Stimulated activated naive CD8-positive, alpha-beta T cell treated with anti-CD3 and anti-CD28 coated beads, Interleukin-15, amount 100 ng/mL, for 72 hours (primary cell): ENCODE measurements at regions not wholly inside any gene's neighbourhood (a gene's known extent, or its start where the extent isn't known, plus 50 kb on each side); places are given as distances from the start of the nearest gene placed in this dataset.

ENCODE experiments used
- ATAC-seq: fragments of 150-1000 bp; cut with Tn5 transposase; 2 replicates; pipeline ENCODE4 v1.10.0; 2021; ENCODE audit warnings: mild to moderate bottlenecking, moderate library complexity
- DNase-seq, 2 donors: peaks; one replicate each; pipeline ENCODE4 v3.0.0; 2021 to 2022
- H3K27ac Mint-ChIP-seq, 2 donors: one replicate each; pipeline ENCODE4 v1.8.0; 2022; ENCODE audit warnings: mild to moderate bottlenecking in 2 of 2, mixed read lengths in 2 of 2, moderate library complexity in 2 of 2
- H3K27me3 Mint-ChIP-seq: one replicate; pipeline ENCODE4 v1.8.0; 2022; ENCODE audit warnings: mixed read lengths
- H3K4me1 Mint-ChIP-seq: one replicate; pipeline ENCODE4 v1.8.0; 2022; ENCODE audit warnings: mild to moderate bottlenecking, mixed read lengths
- H3K4me3 Mint-ChIP-seq, 2 donors: one replicate each; pipeline ENCODE4 v1.8.0; 2022; ENCODE audit warnings: mild to moderate bottlenecking in 2 of 2, mixed read lengths in 2 of 2, moderate library complexity in 1 of 2
- H3K9me3 Mint-ChIP-seq, 2 donors: one replicate each; pipeline ENCODE4 v1.8.0; 2022; ENCODE audit warnings: mixed read lengths in 2 of 2

GRCh38 chr6:158249340-158249836, 62.9 kb upstream of the TULP4 start:
- H3K9me3 Mint-ChIP-seq = no peaks in the 10 kb centered on the region
- DNase-seq (no peak), ATAC-seq (no peak)
- H3K4me3 Mint-ChIP-seq = no peak overlapping the region
- H3K27me3 Mint-ChIP-seq = no peaks in the 10 kb centered on the region
- H3K27ac Mint-ChIP-seq = no peak overlapping the region
- H3K4me1 Mint-ChIP-seq = peaks cover 9% of the 10 kb centered on the region

DNA sequence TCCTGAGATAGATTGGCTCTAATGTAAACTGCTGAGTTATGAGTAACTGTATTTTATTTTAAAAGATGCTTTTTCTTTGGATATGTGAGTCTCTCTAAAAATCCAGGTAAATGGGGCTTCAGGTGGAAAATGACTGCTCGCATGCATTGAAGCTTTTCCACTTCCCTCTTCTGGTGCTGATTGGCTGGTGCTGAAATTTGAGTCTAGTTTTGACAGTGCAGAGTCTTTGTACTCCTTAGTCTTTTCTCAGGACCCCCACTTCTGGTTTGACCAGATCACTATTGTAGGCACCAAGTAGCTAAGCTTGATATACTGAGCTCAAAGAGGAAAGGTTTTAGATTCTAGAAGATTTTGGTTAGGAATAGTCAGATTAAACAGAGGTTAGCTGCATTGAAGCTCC, 60.7 kb upstream of the TULP4 start:
- Mint-ChIP-seq H3K27ac (no peak overlapping the region), H3K9me3 (no peaks in the 10 kb centered on the region), H3K4me1 (peaks cover 25% of the 10 kb centered on the region), H3K4me3 (no peak overlapping the region), H3K27me3 (no peaks in the 10 kb centered on the region)
- DNase-seq (no peak), ATAC-seq (no peak)

DNA sequence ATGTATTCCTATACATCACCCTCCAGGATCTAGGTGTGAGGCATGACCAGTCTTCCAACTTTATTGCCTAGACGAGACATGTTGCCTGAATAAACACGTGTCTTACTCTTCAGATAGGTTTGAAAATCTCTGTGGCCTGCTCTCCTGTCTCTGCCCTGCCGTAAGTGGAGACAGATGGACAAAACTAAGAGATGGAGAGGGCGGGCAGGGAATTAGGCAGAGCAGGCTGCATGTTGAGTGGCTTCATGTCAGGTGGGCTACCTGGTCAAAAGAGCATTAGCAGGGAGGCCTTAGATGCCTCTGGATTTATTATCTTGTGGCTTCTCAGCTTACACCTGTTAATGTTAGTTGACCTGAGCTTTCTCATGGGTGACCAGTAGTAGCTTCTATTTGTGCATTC, 59.0 kb upstream of the TULP4 start:
- Mint-ChIP-seq H3K4me1 (peaks cover 42% of the 10 kb centered on the region), H3K4me3 (no peak overlapping the region), H3K27ac (peak overlapping the region in 1 of 2 donors; percentile 23), H3K9me3 (no peaks in the 10 kb centered on the region), H3K27me3 (no peaks in the 10 kb centered on the region)
- ATAC-seq (no peak), DNase-seq (no peak)

- H3K4me3 Mint-ChIP-seq = no peak overlapping the region
Observed at GRCh38 chr6:158255275-158255988, 56.8 kb upstream of the TULP4 start.

GRCh38 chr6:158255989-158256601, 56.2 kb upstream of the TULP4 start:
- Mint-ChIP-seq H3K4me1 (peaks cover 49% of the 10 kb centered on the region), H3K27me3 (no peaks in the 10 kb centered on the region), H3K27ac (peak overlapping the region; percentile 24 to 61), H3K4me3 (no peak overlapping the region), H3K9me3 (no peaks in the 10 kb centered on the region)
- DNase-seq (no peak), ATAC-seq (no peak)

More at GRCh38 chr6:158255275-158255988, 56.8 kb upstream of the TULP4 start:
- H3K9me3 Mint-ChIP-seq = no peaks in the 10 kb centered on the region
- H3K4me1 Mint-ChIP-seq = peaks cover 49% of the 10 kb centered on the region
- H3K27me3 Mint-ChIP-seq = no peaks in the 10 kb centered on the region
- H3K27ac Mint-ChIP-seq = peak overlapping the region; percentile 24 to 61
- ATAC-seq (no peak), DNase-seq (no peak)

DNA sequence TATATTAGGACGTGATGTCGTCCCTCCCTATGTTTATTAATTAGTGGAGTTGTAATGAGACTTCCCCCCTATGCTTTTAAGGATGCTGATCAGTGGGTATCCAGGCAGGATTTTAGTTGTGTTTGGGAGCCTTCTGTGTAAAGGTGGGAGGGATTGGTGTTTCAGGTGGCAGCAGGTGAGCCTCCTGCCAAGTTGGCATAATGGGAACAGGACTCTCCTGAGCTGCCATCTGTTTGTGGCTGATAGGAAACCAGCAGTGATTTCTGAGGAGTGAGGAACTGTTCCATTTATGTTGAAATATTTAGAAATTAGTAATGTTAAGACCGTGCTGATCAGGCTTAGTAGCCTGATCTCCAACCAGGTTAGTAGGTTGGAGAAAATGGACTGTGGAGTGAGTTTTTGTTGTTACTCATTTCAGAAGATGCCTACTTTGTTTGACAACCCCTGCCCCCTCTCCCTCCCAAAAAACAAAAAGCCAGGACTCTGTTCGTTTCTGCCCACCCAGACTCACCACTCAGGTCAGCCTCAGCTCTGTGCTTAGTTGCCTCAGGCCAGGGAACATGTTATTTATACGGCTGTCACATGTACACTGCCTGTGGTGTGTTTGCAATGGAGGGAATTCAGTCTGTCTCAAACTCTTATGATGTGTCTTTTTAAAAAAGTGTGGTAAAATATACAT, 55.4 kb upstream of the TULP4 start:
- H3K9me3 Mint-ChIP-seq = no peaks in the 10 kb centered on the region
- H3K4me1 Mint-ChIP-seq = peaks cover 45% of the 10 kb centered on the region
- no peaks in the 10 kb centered on the region for H3K27me3 Mint-ChIP-seq
- ATAC-seq (no peak), DNase-seq (no peak)
- no peak overlapping the region for H3K4me3 Mint-ChIP-seq
- H3K27ac Mint-ChIP-seq = peak overlapping the region in 1 of 2 donors; percentile 34

DNA sequence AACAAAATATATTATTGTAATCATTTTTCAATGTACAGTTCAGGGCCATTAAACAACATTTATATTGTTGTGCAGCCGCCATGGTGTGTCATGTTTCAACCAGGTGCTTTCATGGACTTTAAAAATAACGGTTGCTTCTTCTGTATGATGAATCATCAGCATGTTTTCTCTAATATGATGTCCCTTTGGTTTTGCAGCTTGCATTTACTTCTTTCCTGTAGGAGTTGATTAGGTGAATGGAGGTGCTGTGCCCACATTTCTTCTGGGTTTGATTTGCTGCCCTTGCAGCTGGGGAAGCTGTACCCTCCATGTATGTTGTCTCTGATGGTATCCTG, 54.9 kb upstream of the TULP4 start:
- no peak for ATAC-seq
- no peaks in the 10 kb centered on the region for H3K27me3 Mint-ChIP-seq
- H3K4me3 Mint-ChIP-seq = no peak overlapping the region
- no peak for DNase-seq
- H3K27ac Mint-ChIP-seq = no peak overlapping the region
- H3K9me3 Mint-ChIP-seq = no peaks in the 10 kb centered on the region
- H3K4me1 Mint-ChIP-seq = peaks cover 48% of the 10 kb centered on the region

DNA sequence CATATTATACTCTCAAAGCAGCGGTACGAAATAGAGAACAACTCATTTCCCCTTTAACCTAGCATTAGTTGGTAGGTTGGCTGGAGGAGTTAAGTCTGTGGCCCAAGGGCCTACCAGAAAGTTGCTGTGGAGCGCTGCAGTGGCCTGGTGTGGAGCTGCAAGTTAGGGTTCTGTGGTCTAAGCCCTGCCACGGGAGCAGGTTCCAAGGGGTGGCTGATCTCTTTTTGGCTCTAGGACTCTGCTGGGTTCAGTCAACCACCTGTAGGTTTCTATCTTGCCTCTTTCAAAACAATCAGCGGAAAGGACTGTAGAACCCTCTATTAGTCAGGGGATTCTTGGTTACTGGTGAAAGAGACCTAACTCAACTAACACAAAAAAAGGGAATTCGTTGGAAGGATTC, 54.5 kb upstream of the TULP4 start:
- H3K4me1 Mint-ChIP-seq = peaks cover 52% of the 10 kb centered on the region
- no peaks in the 10 kb centered on the region for H3K9me3 Mint-ChIP-seq
- no peaks in the 10 kb centered on the region for H3K27me3 Mint-ChIP-seq
- no peak overlapping the region for H3K4me3 Mint-ChIP-seq
- no peak for ATAC-seq
- no peak overlapping the region for H3K27ac Mint-ChIP-seq
- DNase-seq = no peak

DNA sequence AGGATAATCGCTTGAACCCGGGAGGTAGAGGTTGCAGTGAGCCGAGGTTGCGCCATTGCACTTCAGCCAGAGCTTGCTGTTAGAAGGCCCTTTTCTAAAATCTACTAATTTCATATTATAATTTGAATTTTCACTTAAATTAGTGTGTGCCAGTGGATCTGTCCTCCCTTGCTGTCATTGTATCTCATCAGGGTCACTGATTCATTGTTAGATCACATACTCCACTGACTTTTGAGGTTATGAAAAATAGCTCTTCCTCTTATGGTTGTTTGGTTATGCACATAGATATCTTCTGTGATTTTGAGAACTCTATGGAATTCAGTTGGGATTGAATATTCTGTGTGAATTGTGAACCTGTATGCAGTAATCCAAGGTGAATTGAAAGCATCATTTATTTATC, 53.1 kb upstream of the TULP4 start:
- no peak overlapping the region for H3K4me3 Mint-ChIP-seq
- H3K9me3 Mint-ChIP-seq = no peaks in the 10 kb centered on the region
- no peaks in the 10 kb centered on the region for H3K27me3 Mint-ChIP-seq
- H3K27ac Mint-ChIP-seq = peak overlapping the region in 1 of 2 donors; percentile 19
- DNase-seq (no peak), ATAC-seq (no peak)
- peaks cover 52% of the 10 kb centered on the region for H3K4me1 Mint-ChIP-seq

DNA sequence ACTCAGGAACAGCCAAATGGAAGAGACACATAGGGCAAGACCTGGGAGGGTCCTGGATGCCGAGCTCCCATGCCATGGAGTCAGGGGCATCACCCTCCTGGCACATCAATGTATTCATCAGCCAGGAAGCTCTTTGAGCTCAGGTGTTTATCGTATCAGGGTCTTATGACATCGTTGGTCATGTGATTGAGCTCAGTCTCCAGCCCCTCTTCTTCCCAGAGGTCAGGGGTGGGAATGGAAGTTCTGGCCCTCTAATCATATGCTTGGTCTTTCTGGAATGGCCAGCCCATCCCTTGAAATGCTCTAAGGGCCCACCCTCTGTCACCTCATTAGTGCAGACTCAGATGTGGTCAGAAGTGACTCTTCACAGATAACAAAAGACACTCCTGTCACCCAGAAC, 52.4 kb upstream of the TULP4 start:
- no peak for DNase-seq
- H3K27me3 Mint-ChIP-seq = no peaks in the 10 kb centered on the region
- H3K4me1 Mint-ChIP-seq = peaks cover 50% of the 10 kb centered on the region

GRCh38 chr6:158262082-158262481, 50.2 kb upstream of the TULP4 start:
- H3K4me1 Mint-ChIP-seq = peaks cover 28% of the 10 kb centered on the region
- H3K27ac Mint-ChIP-seq = no peak overlapping the region
- ATAC-seq = no peak
- H3K9me3 Mint-ChIP-seq = no peaks in the 10 kb centered on the region
- no peak overlapping the region for H3K4me3 Mint-ChIP-seq
- H3K27me3 Mint-ChIP-seq = no peaks in the 10 kb centered on the region
- no peak for DNase-seq

More for the DNA sequence above, 52.4 kb upstream of the TULP4 start:
- Mint-ChIP-seq H3K9me3 (no peaks in the 10 kb centered on the region), H3K27ac (no peak overlapping the region), H3K4me3 (no peak overlapping the region)
- ATAC-seq = no peak
